ENCODE measurements at regions not wholly inside any gene's neighbourhood (a gene's known extent, or its start where the extent isn't known, plus 50 kb on each side); places are given as distances from the start of the nearest gene placed in this dataset.

DNA sequence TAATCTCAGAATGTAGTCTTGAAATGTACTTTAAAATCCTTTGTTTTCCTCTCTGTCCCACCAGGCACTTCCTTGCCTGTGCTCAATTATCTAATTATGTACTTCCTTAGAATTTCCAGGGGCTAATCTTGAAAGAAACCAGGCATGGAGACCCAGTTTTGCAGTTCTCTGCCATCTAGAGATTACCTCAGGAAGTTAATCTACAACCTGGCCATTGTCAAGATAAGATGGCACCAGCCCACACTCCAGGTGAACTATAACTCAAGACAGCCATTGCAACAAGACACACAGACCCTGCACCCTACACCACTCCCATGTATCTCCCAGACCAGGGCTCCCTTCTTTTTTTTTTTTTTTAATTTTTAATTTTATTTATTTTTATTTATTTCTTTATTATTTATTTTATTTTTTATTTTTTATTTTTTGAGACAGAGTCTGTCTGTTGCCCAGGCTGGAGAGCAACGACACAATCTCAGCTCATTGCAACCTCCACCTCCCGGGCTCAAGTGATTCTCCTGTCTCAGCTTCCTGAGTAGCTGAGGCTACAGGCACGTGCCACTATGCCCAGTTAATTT, 85.9 kb upstream of the TRIM24 start:
- no peak for DNase-seq
- no peak overlapping the region for H3K4me3 ChIP-seq
- H3K27me3 ChIP-seq (ENCODE audit: insufficient read depth in 3 of 3, low read length in 2 of 3), result no peaks in the 10 kb centered on the region
- H3K9me3 ChIP-seq, result peaks cover 12% of the 10 kb centered on the region
- intact Hi-C loops (cut with DNase I), result no loop called here
- H3K4me1 ChIP-seq, result no peaks in the 10 kb centered on the region
- H3K36me3 ChIP-seq (ENCODE audit: insufficient read depth in 1 of 2, low read depth in 1 of 2), result no peaks in the 10 kb centered on the region
- H3K27ac ChIP-seq, result no peak overlapping the region
- TF ChIP-seq, protein P1, sequence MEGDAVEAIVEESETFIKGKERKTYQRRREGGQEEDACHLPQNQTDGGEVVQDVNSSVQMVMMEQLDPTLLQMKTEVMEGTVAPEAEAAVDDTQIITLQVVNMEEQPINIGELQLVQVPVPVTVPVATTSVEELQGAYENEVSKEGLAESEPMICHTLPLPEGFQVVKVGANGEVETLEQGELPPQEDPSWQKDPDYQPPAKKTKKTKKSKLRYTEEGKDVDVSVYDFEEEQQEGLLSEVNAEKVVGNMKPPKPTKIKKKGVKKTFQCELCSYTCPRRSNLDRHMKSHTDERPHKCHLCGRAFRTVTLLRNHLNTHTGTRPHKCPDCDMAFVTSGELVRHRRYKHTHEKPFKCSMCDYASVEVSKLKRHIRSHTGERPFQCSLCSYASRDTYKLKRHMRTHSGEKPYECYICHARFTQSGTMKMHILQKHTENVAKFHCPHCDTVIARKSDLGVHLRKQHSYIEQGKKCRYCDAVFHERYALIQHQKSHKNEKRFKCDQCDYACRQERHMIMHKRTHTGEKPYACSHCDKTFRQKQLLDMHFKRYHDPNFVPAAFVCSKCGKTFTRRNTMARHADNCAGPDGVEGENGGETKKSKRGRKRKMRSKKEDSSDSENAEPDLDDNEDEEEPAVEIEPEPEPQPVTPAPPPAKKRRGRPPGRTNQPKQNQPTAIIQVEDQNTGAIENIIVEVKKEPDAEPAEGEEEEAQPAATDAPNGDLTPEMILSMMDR (IDR thresholded peaks at IDR 0.05), result no peak
- 83 to 90% (median 85%) methylated on average over 3 of the region's 3 CpGs for WGBS, 3 donors
- no peak for ATAC-seq

DNA sequence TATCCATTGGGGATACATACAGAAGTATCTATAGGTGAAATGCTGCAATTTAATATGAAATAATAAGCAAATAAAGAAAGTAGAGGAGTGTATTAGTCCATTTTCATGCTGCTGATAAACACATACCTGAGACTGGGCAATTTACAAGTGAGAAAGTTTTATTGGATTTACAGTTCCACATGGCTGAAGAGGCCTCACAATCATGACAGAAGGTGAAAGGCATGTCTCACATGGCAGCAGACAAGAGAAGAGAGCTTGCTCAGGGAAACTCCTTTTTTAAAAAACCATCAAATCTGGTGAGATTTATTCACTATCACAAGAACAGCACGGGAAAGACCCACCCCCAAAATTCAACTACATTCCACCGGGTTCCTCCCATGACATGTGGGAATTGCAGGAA, 82.8 kb upstream of the TRIM24 start:
- Histone ChIP-seq H3K36me3 (ENCODE audit: insufficient read depth in 1 of 2, low read depth in 1 of 2) (no peaks in the 10 kb centered on the region), H3K9me3 (no peaks in the 10 kb centered on the region), H3K4me3 (no peak overlapping the region), H3K4me1 (no peaks in the 10 kb centered on the region), H3K27ac (no peak overlapping the region), H3K27me3 (ENCODE audit: insufficient read depth in 3 of 3, low read length in 2 of 3) (no peaks in the 10 kb centered on the region)
- ATAC-seq, result no peak
- intact Hi-C loops (cut with DNase I), result no loop called here
- no peak for DNase-seq
- TF ChIP-seq, protein P1 (IDR thresholded peaks at IDR 0.05), result no peak
- 57 to 61% (median 59%) methylated on average over 2 of the region's 2 CpGs for WGBS, 3 donors

DNA sequence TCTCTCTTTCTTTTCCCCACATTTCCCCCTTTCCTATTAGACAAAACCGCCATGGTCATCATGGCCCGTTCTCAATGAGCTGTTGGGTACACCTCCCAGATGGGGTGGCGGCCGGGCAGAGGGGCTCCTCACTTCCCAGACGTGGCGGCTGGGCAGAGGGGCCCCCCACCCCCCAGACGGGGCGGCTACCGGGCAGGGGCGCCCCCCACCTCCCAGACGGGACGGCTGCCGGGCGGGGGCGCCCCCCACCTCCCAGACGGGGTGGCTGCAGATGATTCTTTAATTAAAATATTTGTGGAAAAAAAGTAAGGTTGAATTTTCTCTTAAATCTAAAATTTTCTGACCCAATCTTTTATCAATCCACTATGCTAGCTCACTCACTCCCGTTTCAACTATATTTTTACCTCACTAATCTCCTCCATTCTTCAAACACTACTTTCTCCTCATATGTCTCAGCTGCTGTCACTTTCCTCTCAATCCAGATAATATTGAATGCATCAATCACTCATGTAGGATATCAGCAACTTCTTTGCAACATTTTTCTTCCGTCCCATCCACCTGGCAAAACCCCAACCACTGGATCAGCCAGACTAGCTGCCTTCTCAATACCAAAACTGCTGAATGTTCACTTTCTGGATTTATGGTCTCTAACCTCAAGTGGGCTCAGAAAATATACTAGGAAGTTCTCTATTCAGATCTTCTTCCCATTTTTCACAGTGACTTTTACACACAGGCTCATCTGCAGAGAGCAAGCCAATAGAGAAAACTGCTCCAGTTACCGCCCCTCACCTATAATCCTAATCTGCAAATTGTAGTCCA, 81.1 kb upstream of the TRIM24 start:
- TF ChIP-seq, protein P1 (IDR thresholded peaks at IDR 0.05), result no peak
- no peaks in the 10 kb centered on the region for H3K4me1 ChIP-seq
- H3K27me3 ChIP-seq (ENCODE audit: insufficient read depth in 3 of 3, low read length in 2 of 3), result no peaks in the 10 kb centered on the region
- H3K27ac ChIP-seq, result no peak overlapping the region
- H3K9me3 ChIP-seq, result no peaks in the 10 kb centered on the region
- WGBS, 3 donors, result 79 to 92% (median 86%) methylated on average over 19 of the region's 19 CpGs
- no peak overlapping the region for H3K4me3 ChIP-seq
- H3K36me3 ChIP-seq (ENCODE audit: insufficient read depth in 1 of 2, low read depth in 1 of 2), result no peaks in the 10 kb centered on the region
- ATAC-seq, result no peak
- no peak for DNase-seq
- intact Hi-C loops (cut with DNase I), result no loop called here

DNA sequence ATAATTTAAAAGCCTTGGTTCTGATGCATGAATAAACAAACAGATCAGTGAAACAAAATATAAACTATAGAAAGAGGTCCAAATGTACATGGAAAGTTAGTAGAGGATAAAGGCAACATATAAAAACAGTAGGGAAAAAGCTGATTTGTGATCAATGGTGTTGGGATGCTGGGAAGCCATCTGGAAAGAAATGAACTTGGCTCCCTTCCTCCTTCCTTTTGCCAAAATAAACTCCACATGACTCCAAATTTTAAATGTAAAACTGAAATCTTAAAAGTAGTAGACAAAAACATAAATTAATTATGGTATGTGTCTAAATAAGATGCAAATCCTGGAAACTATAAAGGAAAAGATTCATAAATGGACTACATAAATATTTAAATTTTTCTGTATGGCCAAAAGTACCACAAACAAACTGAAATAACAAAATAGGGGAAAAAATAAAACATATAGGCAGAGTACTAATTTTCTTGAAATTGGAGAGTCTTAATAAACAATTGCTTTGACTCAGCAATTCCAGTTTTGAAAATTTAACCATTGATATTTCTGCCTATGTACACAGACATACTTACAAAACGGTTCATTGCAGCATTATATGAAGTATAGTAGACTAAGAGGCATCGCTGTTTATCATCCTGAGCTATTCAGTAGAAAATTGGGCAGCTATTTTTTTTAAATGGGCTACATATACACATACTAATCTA, 77.0 kb upstream of the TRIM24 start:
- no peaks in the 10 kb centered on the region for H3K9me3 ChIP-seq
- H3K36me3 ChIP-seq (ENCODE audit: insufficient read depth in 1 of 2, low read depth in 1 of 2), result no peaks in the 10 kb centered on the region
- no peak overlapping the region for H3K27ac ChIP-seq
- H3K27me3 ChIP-seq (ENCODE audit: insufficient read depth in 3 of 3, low read length in 2 of 3), result no peaks in the 10 kb centered on the region
- TF ChIP-seq, protein P1 (IDR thresholded peaks at IDR 0.05), result no peak
- intact Hi-C loops (cut with DNase I), result no loop called here
- no peak for ATAC-seq
- no peaks in the 10 kb centered on the region for H3K4me1 ChIP-seq
- 78 to 83% (median 82%) methylated on average over 2 of the region's 2 CpGs for WGBS, 3 donors
- H3K4me3 ChIP-seq, result no peak overlapping the region
- DNase-seq, result no peak
